ENCODE measurements at regions not wholly inside any gene's neighbourhood (a gene's known extent, or its start where the extent isn't known, plus 50 kb on each side); places are given as distances from the start of the nearest gene placed in this dataset.

GRCh38 chr9:31137176-31138160 lies 1247.0 kb upstream of the ACO1 start:
- peak; percentile 94 for DNase-seq (ENCODE audit: low read depth)
- no peak for TF ChIP-seq CTCF (IDR thresholded peaks at IDR 0.05; ENCODE audit: insufficient read depth, low read length)
- H3K4me3 ChIP-seq (ENCODE audit: low read depth, low read length), result no peak overlapping the region

GRCh38 chr9:31140316-31140715 lies 1244.1 kb upstream of the ACO1 start:
- peak; percentile 43 for TF ChIP-seq CTCF (IDR thresholded peaks at IDR 0.05; ENCODE audit: insufficient read depth, low read length)
- peak; percentile 45 for DNase-seq (ENCODE audit: low read depth)
- no peak overlapping the region for H3K4me3 ChIP-seq (ENCODE audit: low read depth, low read length)

- no peak for TF ChIP-seq CTCF (IDR thresholded peaks at IDR 0.05; ENCODE audit: insufficient read depth, low read length)
- no peak for DNase-seq (ENCODE audit: low read depth)
- H3K4me3 ChIP-seq (ENCODE audit: low read depth, low read length), result no peak overlapping the region
These were observed 1242.0 kb upstream of the ACO1 start for GRCh38 chr9:31142456-31142855.

GRCh38 chr9:31144614-31145013 lies 1239.8 kb upstream of the ACO1 start:
- DNase-seq (ENCODE audit: low read depth), result no peak
- no peak overlapping the region for H3K4me3 ChIP-seq (ENCODE audit: low read depth, low read length)
- no peak for TF ChIP-seq CTCF (IDR thresholded peaks at IDR 0.05; ENCODE audit: insufficient read depth, low read length)

- TF ChIP-seq CTCF (IDR thresholded peaks at IDR 0.05; ENCODE audit: insufficient read depth, low read length), result no peak
- no peak for DNase-seq (ENCODE audit: low read depth)
- no peak overlapping the region for H3K4me3 ChIP-seq (ENCODE audit: low read depth, low read length)
These were observed 1237.8 kb upstream of the ACO1 start for GRCh38 chr9:31146485-31147166.

- no peak for DNase-seq (ENCODE audit: low read depth)
- no peak overlapping the region for H3K4me3 ChIP-seq (ENCODE audit: low read depth, low read length)
- no peak for TF ChIP-seq CTCF (IDR thresholded peaks at IDR 0.05; ENCODE audit: insufficient read depth, low read length)
These were observed 1231.1 kb upstream of the ACO1 start for GRCh38 chr9:31153250-31153840.
